Parathyroid adenoma (tissue), 2 donors: ENCODE measurements at regions not wholly inside any gene's neighbourhood (a gene's known extent, or its start where the extent isn't known, plus 50 kb on each side); places are given as distances from the start of the nearest gene placed in this dataset.

ENCODE experiments used
- H2AFZ ChIP-seq: fragments of 300-600 bp; sonication (generic); one replicate; pipeline ENCODE4 v1.7.0; 2017; ENCODE audit warnings: antibody characterized with exemption, mild to moderate bottlenecking
- H3K27ac ChIP-seq: fragments of 300-600 bp; sonication (generic); one replicate; pipeline ENCODE4 v1.7.0; 2017
- H3K27me3 ChIP-seq: fragments of 300-600 bp; sonication (generic); one replicate; pipeline ENCODE4 v1.7.0; 2017; ENCODE audit warnings: low read length; ENCODE audit not compliant: control insufficient read depth, insufficient read depth
- H3K36me3 ChIP-seq: fragments of 300-600 bp; sonication (generic); one replicate; pipeline ENCODE4 v1.7.0; 2017; ENCODE audit warnings: low read length; ENCODE audit not compliant: control insufficient read depth, insufficient read depth
- H3K4me1 ChIP-seq: fragments of 300-600 bp; sonication (generic); one replicate; pipeline ENCODE4 v1.7.0; 2017; ENCODE audit warnings: control low read depth
- H3K4me2 ChIP-seq: fragments of 300-600 bp; sonication (generic); one replicate; pipeline ENCODE4 v1.7.0; 2017; ENCODE audit warnings: low read length
- H3K4me3 ChIP-seq: fragments of 300-600 bp; sonication (generic); one replicate; pipeline ENCODE4 v1.7.0; 2017; ENCODE audit warnings: low read depth, low read length
- H3K79me2 ChIP-seq: fragments of 300-600 bp; sonication (generic); one replicate; pipeline ENCODE4 v1.7.0; 2017; ENCODE audit warnings: control low read depth
- H3K9ac ChIP-seq: fragments of 300-600 bp; sonication (generic); one replicate; pipeline ENCODE4 v1.7.0; 2017; ENCODE audit warnings: mild to moderate bottlenecking
- H3K9me3 ChIP-seq: fragments of 300-600 bp; sonication (generic); one replicate; pipeline ENCODE4 v1.7.0; 2017; ENCODE audit warnings: low read length; ENCODE audit not compliant: control insufficient read depth
- TF ChIP-seq, protein P1 (sequence below): fragments of 300-600 bp; sonication (generic); IDR thresholded peaks from one replicate; pipeline ENCODE4 v1.7.0; 2017; ENCODE audit warnings: antibody characterized with exemption, mild to moderate bottlenecking
- donor health status: primary hyperparathyroidism.

DNA sequence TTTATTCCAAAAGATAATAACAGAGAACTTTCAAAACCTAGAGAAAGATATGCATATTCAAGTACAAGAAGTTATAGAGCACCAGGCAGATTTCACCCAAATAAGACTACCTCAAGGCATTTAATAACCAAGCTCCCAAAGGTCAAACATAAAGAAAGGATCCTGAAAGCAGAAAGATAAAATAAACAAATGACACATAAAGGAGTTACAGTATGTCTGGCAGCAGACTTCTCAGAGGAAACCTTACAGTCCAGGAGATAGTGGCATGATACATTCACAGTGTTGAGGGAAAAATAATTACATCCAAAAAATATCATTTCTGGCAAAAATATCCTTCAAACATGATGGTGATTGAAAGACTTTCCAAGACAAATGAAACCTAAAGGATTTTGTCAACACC, 185.8 kb upstream of the POU1F1 start:
- Histone ChIP-seq H3K9me3 (no peaks in the 10 kb centered on the region), H3K36me3 (no peaks in the 10 kb centered on the region), H3K4me1 (no peaks in the 10 kb centered on the region), H3K4me3 (no peak overlapping the region), H3K79me2 (no peaks in the 10 kb centered on the region), H2AFZ (no peak overlapping the region), H3K27ac (no peak overlapping the region), H3K4me2 (no peak overlapping the region), H3K27me3 (no peaks in the 10 kb centered on the region), H3K9ac (no peak overlapping the region)
- TF ChIP-seq, protein P1, sequence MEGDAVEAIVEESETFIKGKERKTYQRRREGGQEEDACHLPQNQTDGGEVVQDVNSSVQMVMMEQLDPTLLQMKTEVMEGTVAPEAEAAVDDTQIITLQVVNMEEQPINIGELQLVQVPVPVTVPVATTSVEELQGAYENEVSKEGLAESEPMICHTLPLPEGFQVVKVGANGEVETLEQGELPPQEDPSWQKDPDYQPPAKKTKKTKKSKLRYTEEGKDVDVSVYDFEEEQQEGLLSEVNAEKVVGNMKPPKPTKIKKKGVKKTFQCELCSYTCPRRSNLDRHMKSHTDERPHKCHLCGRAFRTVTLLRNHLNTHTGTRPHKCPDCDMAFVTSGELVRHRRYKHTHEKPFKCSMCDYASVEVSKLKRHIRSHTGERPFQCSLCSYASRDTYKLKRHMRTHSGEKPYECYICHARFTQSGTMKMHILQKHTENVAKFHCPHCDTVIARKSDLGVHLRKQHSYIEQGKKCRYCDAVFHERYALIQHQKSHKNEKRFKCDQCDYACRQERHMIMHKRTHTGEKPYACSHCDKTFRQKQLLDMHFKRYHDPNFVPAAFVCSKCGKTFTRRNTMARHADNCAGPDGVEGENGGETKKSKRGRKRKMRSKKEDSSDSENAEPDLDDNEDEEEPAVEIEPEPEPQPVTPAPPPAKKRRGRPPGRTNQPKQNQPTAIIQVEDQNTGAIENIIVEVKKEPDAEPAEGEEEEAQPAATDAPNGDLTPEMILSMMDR: no peak

DNA sequence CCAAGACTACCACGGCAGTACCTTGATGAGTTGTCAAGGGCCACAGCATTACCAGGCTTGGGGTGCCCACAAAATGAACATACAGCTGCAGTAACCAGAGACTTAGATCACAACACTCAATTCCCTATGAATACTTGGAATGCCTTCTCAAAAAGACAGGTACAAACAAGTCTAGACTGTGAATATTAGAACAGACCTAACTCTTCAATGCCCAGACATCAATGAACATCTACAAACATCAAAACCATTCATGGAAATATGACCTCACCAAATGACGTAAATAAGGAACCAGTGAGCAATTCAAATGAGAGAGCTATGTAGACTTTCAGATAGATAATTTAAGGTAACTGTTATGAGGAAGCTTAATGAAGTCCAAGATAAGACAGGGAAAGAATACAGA, 185.1 kb upstream of the POU1F1 start:
- Histone ChIP-seq H3K4me1 (no peaks in the 10 kb centered on the region), H3K79me2 (no peaks in the 10 kb centered on the region), H3K9ac (no peak overlapping the region), H3K4me3 (no peak overlapping the region), H3K27ac (no peak overlapping the region), H3K36me3 (no peaks in the 10 kb centered on the region), H3K27me3 (no peaks in the 10 kb centered on the region), H3K9me3 (no peaks in the 10 kb centered on the region), H2AFZ (no peak overlapping the region), H3K4me2 (no peak overlapping the region)
- TF ChIP-seq, protein P1: no peak

DNA sequence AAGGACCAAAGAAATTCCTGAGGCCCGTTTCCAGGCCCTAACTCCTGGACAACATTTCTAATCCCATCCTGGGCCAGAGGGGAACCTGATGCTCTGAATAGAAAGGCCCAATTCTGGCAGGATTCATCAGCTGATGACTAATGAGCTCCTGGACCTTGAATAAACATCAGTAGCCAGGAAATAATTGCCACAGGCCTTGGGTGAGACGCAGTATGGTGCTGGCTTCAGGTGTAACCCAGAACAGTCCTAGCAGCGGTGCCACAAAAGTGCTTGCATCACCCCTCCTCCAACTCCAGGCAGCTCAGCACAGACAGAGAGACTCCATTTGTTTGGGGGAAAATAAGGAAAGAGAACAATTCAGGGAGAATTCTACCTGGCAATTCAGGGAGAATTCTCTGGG, 184.7 kb upstream of the POU1F1 start:
- Histone ChIP-seq H3K9ac (no peak overlapping the region), H3K36me3 (no peaks in the 10 kb centered on the region), H3K4me1 (no peaks in the 10 kb centered on the region), H3K4me3 (no peak overlapping the region), H3K79me2 (no peaks in the 10 kb centered on the region), H3K27me3 (no peaks in the 10 kb centered on the region), H3K4me2 (no peak overlapping the region), H3K9me3 (no peaks in the 10 kb centered on the region), H3K27ac (no peak overlapping the region), H2AFZ (no peak overlapping the region)
- TF ChIP-seq, protein P1: no peak

DNA sequence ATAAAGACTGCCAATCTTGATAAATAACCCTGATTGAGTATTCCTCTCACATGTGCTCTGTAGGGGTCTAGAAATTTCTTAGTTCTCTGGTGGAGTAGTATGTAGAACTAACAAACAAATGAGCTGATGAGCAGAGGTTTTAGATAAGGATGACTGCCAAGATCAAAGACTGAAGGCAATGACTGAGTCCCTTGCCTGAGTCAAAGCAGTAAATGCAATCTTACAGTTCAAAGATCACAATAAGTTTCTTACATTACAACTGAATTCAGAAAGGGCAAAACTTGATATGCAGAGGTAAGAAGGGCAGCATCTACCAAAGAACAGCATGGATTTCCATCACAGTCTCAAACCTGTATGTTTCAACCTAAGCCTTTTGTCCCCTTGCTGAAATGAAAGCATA, 172.2 kb upstream of the POU1F1 start:
- Histone ChIP-seq H3K9me3 (no peaks in the 10 kb centered on the region), H3K27ac (no peak overlapping the region), H3K9ac (no peak overlapping the region), H3K36me3 (no peaks in the 10 kb centered on the region), H3K4me1 (no peaks in the 10 kb centered on the region), H3K79me2 (no peaks in the 10 kb centered on the region), H3K27me3 (no peaks in the 10 kb centered on the region), H3K4me3 (no peak overlapping the region), H2AFZ (no peak overlapping the region), H3K4me2 (no peak overlapping the region)
- TF ChIP-seq, protein P1: no peak

DNA sequence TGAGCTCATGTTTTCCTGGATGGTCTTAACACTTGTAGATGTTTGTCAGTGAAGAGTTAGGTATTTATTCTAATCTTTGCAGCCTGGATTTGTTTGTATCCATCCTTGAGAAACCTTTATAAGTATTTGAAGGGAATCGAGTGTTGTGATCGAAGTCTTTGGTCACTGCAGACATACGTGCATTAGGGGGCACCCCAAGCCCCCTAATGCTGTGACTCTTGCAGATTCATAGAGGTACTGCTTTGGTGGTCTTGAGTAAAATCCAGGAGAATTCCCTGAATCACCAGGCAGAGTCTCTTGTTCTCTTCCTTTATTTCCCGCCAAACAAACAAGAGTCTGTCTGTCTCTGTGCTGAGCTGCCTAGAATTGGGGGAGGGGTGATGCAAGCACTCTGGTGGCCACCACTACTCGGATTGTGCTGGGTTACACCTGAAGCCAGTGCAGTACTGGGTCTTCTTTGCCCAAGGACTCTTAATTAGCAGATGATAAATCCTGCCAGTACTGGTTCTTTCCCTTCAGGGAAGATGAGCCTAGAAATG, 170.5 kb upstream of the POU1F1 start:
- Histone ChIP-seq H3K36me3 (no peaks in the 10 kb centered on the region), H2AFZ (no peak overlapping the region)
- TF ChIP-seq, protein P1: no peak

More for the DNA sequence above, 170.5 kb upstream of the POU1F1 start:
- Histone ChIP-seq H3K79me2 (no peaks in the 10 kb centered on the region), H3K27me3 (no peaks in the 10 kb centered on the region), H3K27ac (no peak overlapping the region), H3K4me1 (no peaks in the 10 kb centered on the region), H3K4me2 (no peak overlapping the region), H3K9me3 (no peaks in the 10 kb centered on the region), H3K4me3 (no peak overlapping the region), H3K9ac (no peak overlapping the region)
